Activated CD4-positive, alpha-beta T cell treated with anti-CD3 and anti-CD28 coated beads, Interleukin-2, amount 50 U/mL, for 16 hours (primary cell): ENCODE measurements at regions not wholly inside any gene's neighbourhood (a gene's known extent, or its start where the extent isn't known, plus 50 kb on each side); places are given as distances from the start of the nearest gene placed in this dataset.
"Not testable (repeated sequence)": the region's sequence is repeated elsewhere in the genome, so short reads cannot be mapped to it uniquely, and the experiment has no call there.

ENCODE experiments used
- DNase-seq: peaks from one replicate; pipeline ENCODE4 v3.0.0-alpha.2; 2020

DNA sequence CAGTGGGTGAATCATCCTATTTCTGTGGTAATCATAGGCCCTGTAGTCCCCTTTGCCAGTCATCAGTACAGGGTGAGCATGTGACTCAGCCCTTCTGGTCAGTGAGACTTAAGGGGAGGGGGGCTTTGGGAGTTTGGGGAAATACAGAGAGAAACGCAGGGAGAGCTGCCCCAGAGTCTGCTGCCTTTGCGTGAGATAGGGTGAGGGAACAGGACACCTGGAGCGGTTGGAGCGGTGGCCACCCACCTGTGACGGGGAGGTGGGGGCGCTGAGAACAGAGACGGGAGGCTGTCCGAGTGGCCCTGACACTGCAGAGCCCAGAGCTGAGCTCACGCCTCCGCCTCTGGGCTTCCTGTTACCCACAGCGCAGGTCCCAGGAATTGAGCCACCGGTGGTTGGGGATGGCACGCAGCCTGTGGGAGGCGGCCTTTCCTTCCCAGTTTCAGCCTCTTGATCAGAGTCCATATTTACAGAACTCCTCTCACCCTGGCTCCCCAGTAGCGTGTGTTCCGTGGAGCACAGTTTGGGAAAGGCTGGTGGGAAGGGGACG is 92.0 kb upstream of the ERCC6L2 start:
- no peak for DNase-seq

GRCh38 chr9:95780751-95781150 is 94.7 kb upstream of the ERCC6L2 start:
- DNase-seq: no peak

DNA sequence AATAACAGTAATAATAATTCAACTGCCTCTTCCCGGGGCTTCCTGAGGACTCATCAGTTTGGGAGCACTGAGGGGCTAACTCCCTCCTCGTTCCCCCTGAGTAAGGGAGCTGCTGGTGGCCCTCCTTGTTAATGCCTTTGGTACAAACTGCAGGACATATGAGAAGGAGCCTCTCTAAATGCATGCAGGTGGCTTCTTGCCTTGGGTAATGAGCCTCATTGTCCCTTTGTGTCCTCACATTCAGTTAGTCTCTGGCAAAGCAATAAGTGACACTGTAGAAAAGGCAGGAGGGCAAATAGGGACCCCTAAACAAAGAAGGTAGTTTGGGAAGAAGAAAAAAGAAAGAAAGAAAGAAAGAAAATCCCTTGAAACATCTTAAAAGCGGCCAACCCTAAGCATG is 95.4 kb upstream of the ERCC6L2 start:
- DNase-seq: no peak

DNA sequence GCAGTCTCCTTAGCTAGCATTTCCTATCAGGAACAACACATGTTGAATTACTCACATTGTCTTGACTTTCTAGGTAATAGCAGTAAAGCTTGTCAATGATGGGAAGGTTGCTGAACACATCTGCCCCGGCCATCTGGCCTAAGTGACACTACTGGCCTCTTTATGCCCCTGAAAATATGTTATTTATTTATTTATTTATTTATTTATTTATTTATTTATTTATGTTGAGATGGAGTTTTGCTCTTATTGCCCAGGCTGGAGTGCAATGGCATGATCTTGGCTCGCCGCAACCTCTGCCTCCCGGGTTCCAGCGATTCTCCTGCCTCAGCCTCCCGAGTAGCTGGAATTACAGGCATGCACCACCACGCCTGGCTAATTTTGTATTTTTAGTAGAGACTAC is 95.9 kb upstream of the ERCC6L2 start:
- not testable (repeated sequence) for DNase-seq

DNA sequence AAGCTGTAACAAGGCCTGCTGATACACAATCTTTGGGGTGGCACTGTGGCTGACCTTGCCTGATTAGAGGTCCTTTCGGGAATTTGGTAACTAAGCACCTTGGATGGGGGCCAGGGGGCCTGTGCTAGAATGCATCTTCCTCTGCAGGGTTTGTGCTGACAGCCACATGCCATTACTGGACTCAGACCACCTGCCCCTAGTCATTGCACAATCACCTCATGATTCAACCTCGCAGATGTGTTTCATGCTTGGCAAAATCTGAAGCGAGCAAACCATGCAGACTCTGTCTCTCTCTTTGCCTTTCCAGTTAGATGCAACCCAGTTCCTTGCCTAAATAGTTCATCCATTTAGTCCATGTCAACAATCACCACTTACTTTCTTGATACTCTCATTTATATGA is 96.5 kb upstream of the ERCC6L2 start:
- no peak for DNase-seq

DNA sequence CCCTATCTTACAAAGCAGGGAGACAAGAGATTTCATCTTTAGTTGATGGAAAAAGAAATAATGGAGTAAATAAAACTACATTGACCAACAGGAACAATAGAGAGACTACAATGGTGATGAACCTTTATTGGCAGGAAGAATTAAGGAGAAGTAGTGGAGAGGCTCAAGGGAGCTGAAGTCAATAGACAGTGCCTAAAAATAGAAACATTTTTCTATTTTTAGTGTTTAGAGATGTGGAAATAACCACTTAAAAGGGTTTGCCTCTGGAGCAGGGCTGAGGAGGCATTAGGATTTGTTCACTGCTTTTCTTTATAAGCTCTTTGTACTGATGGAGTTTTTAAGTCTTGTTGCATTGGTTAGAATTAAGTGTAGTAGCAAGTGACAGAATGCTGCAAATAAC is 98.4 kb upstream of the ERCC6L2 start:
- no peak for DNase-seq

DNA sequence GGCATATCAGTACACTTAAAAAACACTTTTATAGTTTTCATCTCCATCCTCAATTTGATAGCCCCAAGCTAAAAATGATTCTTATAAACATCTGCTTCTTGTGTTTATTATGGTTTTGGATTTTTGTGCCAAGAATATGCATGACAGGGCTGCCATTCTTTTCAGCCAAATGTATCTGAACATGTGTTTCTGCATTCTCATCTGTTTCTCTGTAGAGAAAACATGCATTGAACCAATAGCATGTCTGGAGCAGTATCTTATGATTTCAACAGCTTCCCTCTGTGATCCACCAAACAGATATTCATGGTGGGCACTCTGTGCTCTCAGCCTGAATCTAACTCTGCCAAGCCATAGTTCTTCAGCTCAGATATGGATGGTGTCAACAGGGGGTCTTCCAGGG is 99.3 kb upstream of the ERCC6L2 start:
- DNase-seq: no peak

- no peak for DNase-seq
Observed at GRCh38 chr9:95775191-95775590, 100.3 kb upstream of the ERCC6L2 start.

GRCh38 chr9:95773053-95773418 is 102.5 kb upstream of the ERCC6L2 start:
- DNase-seq: no peak

DNA sequence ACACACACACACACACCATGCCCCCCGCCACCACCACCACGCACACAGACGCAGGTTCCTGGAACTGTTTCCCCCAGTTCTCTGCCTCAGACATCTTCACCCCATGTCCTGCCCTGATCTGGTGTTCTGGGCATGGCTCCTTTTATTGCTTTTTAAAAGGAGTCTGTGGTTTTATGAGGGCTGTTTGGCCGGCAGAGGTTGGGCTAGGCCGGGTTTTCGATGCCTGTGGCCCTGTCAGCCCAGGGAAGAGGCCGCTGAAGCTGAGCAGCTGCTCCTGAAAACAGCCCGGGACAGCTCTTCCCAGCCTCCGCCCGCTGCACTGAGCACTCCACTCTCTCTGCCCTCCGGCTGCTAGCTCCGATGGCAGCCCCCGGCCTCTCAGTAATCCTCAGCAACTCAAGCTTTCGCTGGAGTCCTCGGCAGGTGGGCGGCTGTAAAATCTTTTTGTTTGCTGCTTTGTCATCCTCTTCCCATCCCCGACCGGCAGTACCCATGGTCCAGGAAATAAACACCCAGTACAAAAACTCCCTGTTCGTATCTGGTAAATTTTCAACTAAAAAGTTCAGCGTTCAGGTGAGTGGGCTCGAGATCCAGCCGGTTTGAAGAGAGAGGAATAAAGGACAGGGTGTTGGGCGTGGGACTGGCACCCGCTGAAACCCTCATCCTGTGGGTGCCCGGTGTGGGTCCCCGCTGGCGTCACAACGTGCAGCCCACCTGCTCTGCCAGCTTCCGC is 103.0 kb upstream of the ERCC6L2 start:
- DNase-seq: no peak

GRCh38 chr9:95771556-95772246 is 103.8 kb upstream of the ERCC6L2 start:
- DNase-seq: no peak

- no peak for DNase-seq
Observed at GRCh38 chr9:95770653-95771131, 104.8 kb upstream of the ERCC6L2 start.

DNA sequence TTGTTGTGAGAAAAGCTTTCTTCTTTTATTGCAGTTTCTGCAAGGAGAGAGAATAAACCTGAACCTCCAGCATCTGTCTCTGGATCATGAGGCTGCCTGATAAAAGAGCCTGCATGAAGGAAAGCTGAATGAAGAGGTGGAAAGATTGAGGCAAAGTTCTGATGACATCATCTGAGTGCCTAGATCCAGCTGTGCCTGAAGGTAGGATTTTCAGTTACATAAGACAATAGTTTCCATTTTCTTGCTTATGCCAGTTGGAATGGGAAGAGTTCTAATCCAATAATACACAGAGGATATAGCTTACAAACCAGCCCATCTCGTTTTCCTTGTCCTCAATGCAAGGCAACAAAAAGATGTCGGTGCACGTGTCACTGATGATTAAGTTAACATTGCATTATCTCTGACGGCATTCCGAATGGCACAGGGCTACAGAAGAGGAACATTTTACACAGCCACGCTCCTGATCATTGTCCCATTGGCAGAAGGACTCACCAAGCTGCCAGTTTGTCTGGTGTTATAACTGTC is 105.5 kb upstream of the ERCC6L2 start:
- DNase-seq: no peak

DNA sequence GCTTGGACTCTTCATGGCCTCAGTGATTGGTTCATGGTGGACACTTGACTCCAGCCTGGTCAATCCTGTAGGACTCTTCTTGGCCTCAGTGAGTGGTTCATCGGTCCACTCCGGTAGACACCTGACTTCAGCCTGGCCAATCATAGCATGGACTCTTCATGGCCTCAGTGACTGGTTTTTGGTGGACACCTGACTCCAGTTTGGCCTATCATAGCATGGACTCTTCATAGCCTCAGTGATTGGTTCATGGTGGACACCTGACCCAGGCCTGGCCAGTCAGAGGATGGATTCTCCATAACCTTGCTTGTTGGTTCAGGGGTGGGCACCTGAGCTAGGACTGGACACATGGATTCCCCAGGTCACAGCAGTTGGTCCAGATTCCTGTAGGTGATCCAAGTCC is 106.0 kb upstream of the ERCC6L2 start:
- DNase-seq: no peak

DNA sequence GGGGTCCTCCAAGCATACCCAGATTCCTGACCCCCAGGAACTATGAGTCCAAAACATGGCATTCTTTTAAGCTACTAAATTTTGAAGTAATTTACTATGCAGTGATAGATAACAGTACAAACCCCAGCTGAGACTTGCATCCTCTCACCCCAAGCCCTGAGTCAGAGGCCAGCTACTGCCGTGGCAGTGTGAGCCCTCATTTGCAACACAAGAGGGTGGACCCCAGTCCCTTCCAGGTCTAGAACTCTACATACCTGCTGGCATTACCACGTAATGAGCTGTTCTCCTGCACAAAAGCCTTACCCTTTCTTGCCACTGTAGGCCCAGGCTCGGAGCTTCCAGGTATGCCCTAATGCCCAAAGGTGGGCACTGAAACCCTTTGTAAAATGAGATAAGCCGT is 108.6 kb upstream of the ERCC6L2 start:
- DNase-seq: no peak

DNA sequence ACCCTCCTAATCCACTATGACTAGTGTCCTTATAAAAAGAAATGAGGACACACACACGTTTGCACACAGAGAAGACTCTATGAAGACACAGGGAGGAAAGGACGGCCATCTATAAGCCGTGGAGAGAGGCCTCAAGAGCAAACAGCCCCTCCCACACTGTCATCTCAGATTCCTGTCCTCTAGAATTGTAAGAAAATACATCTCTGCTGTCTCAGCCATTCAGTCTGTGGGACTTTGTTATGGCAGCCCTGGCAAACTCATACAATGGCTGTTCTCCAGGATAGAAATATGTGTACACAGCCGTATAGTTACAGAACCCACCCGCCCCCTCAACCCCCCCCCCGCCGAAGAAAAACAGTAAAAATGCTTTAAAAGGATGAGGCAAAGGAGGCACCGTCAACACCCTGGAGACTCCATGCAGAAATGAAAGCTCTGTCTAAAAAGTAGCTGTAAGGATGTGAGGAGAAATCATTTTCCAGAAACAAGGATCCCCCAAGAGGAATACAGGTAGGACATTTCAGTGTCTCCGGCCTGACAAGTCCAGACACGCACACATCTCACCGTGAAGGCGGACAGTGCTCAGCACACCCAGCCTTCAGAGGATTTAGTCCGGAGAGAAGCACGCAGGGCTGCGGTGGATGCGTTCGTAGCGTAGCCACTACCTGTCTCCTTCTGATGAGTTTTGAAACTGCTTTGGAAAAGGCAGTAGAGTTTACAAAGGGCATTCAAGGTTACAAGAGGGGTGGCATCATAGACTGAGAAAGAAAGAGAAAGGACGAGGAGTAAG is 110.8 kb upstream of the ERCC6L2 start:
- no peak for DNase-seq

DNA sequence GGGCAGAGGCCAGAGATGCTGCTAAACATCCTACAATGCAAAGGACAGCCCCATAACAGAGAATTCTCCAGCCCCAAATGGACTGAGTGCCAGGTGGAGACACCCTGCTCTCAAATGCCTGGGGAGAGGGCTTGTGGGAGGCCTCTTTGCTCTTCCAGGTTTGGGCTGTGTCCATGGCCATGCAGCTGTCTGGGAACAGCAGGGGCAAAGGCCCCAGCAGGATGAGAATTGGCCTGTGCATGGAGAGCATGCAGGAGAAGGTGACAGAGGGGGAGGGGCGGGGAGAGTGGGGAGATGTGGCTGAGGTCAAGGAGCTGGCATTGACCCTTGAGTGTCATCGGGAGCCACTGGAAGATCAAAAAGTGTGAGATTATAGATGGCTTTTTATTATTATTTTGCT is 111.5 kb upstream of the ERCC6L2 start:
- DNase-seq: no peak

GRCh38 chr9:95763006-95763405 is 112.5 kb upstream of the ERCC6L2 start:
- no peak for DNase-seq

GRCh38 chr9:95762322-95762721 is 113.2 kb upstream of the ERCC6L2 start:
- no peak for DNase-seq

DNA sequence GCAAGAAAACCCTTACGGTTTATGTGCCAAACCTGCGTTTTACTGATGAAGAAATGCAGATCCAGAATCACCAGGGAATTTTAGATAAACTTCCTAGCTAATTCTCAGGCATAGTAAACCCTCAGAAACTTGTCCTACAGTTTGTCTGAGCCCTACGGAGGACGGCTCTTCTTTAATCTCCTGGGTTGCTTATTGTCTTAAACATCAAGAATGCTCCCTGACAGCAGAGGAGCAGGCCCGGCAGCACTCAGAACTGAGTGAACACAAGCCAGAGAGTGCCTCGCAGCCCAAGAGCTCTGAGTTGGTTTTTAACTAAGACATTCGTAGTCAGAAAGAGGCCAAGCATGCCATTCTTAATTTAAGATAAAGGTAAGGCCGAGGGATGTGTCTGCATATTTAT is 114.7 kb upstream of the ERCC6L2 start:
- DNase-seq: no peak

DNA sequence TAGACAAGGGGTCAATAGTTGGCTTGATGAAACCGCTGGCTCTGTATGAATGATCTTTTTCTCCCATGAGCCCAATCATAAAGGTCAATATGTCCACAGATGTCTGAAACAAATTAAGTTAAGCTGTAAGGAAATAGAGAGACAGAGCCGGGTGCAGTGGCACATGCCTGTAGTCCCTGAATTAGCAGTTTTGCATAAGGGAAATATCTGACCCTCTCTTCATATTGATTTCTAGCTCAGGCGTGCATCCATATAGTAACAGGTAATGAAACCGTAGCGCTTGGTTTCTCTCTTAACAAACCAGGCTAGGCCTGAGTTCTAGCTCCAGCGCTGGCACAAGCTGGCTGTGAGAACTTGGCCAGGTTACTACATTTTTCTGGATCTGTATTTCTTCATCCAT is 118.1 kb upstream of the ERCC6L2 start:
- no peak for DNase-seq

DNA sequence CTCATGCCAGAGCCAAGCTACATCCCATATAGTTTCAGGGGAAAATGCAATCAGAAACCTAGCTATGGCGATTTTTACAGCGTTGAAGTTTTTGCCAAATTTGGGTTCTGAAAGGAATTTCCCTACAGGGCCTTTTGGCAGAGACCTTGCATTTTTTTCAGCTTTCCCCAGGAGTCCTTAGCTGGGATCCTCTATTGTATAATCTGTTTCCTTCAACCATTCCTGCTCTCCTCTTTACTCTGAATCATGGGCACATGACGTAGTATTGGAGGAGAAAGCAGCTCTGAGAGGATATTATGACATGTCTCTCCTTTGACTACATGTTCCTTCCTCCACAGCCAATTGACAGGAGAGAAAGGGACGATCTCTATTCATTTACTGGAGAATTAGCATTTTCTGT is 118.5 kb upstream of the ERCC6L2 start:
- DNase-seq: no peak

DNA sequence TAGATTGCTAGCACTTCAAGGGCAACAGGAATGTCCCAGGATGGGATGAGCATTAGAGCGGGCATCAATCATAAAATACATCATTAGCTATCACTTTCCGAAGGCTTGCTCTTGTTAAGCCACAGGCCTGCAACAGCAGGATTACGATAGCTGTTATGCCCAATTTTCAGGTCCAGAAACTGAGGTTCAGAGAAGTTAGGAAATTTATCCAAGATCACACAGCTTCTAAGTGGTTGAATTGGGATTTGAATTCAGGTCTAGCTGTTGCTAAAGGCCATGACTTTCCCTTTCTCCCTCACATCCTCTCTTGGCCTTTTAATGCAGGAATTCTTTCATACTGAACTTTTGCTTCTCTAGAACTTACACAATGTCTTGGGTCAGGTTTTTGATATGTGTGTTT is 119.4 kb upstream of the ERCC6L2 start:
- DNase-seq: no peak

DNA sequence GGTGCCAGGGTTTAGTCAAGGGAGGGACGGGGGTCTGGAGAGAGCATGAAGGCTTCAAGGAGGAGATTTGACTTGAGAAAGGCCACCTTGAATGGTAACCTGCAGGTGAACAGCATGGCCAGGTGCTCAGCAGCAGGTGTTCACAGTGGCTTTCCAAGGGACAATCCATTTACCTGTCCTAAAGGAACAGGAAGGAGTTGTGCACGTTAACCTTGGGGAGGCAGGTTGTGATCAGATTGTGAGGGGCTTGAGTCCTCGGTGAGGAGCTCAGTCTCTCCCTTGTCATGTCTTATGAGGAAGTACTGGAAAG is 120.1 kb upstream of the ERCC6L2 start:
- DNase-seq: no peak
